ENCODE measurements at regions not wholly inside any gene's neighbourhood (a gene's known extent, or its start where the extent isn't known, plus 50 kb on each side); places are given as distances from the start of the nearest gene placed in this dataset.

DNA sequence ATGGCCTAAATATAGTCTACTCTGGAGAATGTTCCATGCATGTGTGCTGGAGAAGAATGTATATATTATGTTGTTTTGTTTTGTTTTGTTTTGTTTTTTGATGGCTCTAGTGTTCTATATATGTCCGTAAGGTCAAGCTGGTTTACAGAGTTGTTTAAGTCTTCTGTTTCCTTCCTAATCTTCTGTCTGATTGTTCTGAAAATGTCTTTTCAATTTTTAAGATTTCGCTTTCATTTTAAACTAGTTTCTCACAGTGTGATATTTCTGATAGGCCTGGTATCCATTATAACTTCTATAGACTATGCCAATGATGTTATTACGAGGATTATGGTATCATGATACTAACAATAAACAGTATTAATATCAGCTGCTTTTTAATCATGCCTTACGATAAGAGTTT lies 1126.3 kb upstream of the SORCS1 start:
- TF ChIP-seq EGR1 (IDR thresholded peaks at IDR 0.05) (no peak), YY1 (IDR thresholded peaks at IDR 0.05; ENCODE audit: low read depth) (no peak), NFIC (IDR thresholded peaks at IDR 0.05) (no peak), TEAD4 (IDR thresholded peaks at IDR 0.05) (no peak), TAF1 (IDR thresholded peaks at IDR 0.05; ENCODE audit: low read depth) (no peak), EP300 (IDR thresholded peaks at IDR 0.05; ENCODE audit: borderline replicate concordance) (no peak), ZBTB7A (IDR thresholded peaks at IDR 0.05; ENCODE audit: low read depth) (no peak)
- TF ChIP-seq, protein P1, sequence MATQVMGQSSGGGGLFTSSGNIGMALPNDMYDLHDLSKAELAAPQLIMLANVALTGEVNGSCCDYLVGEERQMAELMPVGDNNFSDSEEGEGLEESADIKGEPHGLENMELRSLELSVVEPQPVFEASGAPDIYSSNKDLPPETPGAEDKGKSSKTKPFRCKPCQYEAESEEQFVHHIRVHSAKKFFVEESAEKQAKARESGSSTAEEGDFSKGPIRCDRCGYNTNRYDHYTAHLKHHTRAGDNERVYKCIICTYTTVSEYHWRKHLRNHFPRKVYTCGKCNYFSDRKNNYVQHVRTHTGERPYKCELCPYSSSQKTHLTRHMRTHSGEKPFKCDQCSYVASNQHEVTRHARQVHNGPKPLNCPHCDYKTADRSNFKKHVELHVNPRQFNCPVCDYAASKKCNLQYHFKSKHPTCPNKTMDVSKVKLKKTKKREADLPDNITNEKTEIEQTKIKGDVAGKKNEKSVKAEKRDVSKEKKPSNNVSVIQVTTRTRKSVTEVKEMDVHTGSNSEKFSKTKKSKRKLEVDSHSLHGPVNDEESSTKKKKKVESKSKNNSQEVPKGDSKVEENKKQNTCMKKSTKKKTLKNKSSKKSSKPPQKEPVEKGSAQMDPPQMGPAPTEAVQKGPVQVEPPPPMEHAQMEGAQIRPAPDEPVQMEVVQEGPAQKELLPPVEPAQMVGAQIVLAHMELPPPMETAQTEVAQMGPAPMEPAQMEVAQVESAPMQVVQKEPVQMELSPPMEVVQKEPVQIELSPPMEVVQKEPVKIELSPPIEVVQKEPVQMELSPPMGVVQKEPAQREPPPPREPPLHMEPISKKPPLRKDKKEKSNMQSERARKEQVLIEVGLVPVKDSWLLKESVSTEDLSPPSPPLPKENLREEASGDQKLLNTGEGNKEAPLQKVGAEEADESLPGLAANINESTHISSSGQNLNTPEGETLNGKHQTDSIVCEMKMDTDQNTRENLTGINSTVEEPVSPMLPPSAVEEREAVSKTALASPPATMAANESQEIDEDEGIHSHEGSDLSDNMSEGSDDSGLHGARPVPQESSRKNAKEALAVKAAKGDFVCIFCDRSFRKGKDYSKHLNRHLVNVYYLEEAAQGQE (IDR thresholded peaks at IDR 0.05; ENCODE audit: low read depth), result no peak
- TF ChIP-seq, protein P2, sequence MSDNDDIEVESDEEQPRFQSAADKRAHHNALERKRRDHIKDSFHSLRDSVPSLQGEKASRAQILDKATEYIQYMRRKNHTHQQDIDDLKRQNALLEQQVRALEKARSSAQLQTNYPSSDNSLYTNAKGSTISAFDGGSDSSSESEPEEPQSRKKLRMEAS (IDR thresholded peaks at IDR 0.05), result no peak
- TF ChIP-seq, protein P3, sequence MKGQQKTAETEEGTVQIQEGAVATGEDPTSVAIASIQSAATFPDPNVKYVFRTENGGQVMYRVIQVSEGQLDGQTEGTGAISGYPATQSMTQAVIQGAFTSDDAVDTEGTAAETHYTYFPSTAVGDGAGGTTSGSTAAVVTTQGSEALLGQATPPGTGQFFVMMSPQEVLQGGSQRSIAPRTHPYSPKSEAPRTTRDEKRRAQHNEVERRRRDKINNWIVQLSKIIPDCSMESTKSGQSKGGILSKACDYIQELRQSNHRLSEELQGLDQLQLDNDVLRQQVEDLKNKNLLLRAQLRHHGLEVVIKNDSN (IDR thresholded peaks at IDR 0.05), result no peak

DNA sequence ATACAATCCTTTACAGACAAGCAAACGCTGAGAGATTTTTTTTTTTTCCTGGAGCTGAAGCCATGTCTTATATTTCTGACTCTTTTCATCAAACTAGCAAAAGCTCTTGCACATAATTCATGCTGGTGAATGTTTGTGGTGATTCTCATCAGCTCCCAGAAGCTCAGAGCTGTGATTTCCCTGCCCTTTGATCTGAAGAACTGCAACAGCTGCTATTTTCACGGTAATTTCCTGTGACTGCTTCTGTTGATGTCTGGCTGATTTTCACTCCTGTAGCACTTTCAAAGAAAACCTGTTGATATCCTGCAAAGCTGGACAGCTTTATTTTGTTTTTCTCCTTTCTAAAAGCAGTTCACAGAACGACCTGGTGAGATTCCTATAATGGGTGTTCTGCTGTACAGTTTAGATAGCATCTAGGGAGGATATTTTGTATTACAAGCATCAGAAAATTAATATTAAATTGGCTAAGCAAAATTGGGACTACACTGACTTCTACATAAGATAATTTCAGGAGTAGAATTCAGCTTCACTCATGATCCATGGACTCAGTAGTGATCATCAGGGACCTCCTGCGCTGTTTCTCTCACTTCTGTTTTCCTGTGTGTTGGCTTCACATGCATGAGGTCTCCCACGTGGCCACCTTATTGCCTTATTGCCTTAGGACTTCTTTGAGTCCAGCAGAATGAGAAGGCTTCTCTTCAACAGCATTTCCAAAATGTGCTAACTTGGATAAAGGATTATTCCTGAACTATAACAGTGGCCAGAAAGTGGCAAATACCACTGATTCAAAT lies 1111.6 kb upstream of the SORCS1 start:
- TF ChIP-seq RAD21 (IDR thresholded peaks at IDR 0.05; ENCODE audit: low read depth) (no peak), TEAD4 (IDR thresholded peaks at IDR 0.05) (no peak), FOXM1 (IDR thresholded peaks at IDR 0.05; ENCODE audit: borderline replicate concordance, low read depth) (no peak), CREB1 (IDR thresholded peaks at IDR 0.05; ENCODE audit: low read depth) (no peak)
- TF ChIP-seq, protein P2 (IDR thresholded peaks at IDR 0.05), result no peak

DNA sequence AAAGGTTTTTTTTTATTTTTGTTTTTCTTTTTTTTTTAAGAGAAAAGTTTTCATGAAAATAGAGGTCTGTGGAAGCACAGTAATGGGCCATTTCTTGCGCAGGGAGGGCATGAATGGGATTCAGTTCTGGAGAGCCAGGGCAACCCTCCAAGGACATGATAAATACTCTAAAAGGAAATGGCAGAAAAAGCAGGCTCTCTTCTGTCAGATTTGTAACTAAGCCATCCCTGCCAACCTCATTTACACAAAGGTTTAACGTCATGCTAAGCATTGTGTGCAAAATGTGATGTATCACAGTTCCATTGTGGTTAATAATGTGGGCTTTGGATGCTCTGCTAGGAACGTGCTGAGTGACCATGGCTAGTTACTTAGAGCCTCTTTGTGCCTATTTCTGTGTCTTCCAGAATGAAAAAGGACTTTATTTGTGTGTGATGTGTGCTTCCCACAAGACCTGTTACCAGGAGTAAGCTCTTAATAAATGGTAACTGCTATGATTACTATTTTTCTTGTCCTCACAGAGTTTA lies 1095.9 kb upstream of the SORCS1 start:
- TF ChIP-seq, protein P1 (IDR thresholded peaks at IDR 0.05; ENCODE audit: low read depth), result no peak
- no peak for TF ChIP-seq CEBPB (IDR thresholded peaks at IDR 0.05)
- no peak for TF ChIP-seq EGR1 (IDR thresholded peaks at IDR 0.05)

DNA sequence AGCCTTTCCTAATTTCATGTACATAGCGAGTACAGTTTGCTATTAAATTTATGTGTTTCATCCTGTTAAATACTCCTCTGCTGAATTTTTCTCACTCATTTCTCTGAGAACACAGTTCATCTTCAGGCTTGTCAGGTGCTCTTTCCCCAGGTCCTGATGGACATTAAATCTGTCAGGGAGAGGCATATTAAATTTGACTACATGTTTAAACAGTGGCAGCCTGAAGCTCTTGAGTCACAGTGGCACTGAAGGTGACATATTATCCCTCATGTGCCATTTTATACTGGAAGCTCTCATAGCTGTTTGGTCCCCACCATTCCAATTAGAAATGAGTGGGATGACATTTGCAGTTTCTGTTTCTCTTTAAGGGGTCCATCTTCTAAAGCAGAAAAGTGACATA lies 1089.6 kb upstream of the SORCS1 start:
- TF ChIP-seq TAF1 (IDR thresholded peaks at IDR 0.05; ENCODE audit: low read depth) (no peak), TCF12 (IDR thresholded peaks at IDR 0.05; ENCODE audit: low read depth) (no peak), NFIC (IDR thresholded peaks at IDR 0.05) (no peak), EP300 (IDR thresholded peaks at IDR 0.05; ENCODE audit: borderline replicate concordance) (no peak)

DNA sequence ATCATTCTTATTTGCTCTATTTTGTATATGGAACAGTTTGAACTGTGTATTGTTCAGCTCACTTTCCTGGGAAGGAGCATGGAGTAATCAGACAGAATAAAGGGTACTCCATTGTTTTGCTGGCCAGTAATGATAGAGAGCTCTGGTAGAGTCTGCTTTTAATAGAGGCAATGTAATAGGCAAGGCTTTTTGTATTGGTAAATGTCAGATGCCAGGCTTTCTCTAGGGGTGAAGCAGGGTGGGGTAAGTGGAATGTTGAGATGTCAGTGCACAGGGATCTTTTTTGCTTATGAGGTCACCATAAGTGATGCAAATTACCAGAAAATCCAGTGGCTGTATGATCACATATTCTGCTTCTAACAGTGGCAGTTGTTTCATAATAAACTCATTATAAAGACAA lies 1088.3 kb upstream of the SORCS1 start:
- TF ChIP-seq, protein P2 (IDR thresholded peaks at IDR 0.05), result no peak
- TF ChIP-seq EP300 (IDR thresholded peaks at IDR 0.05; ENCODE audit: borderline replicate concordance), result no peak
- TF ChIP-seq RAD21 (IDR thresholded peaks at IDR 0.05; ENCODE audit: low read depth), result no peak
- TF ChIP-seq CEBPB (IDR thresholded peaks at IDR 0.05), result no peak
- TF ChIP-seq, protein P3 (IDR thresholded peaks at IDR 0.05), result no peak
- TF ChIP-seq ZBTB7A (IDR thresholded peaks at IDR 0.05; ENCODE audit: low read depth), result no peak
- no peak for TF ChIP-seq YY1 (IDR thresholded peaks at IDR 0.05; ENCODE audit: low read depth)

DNA sequence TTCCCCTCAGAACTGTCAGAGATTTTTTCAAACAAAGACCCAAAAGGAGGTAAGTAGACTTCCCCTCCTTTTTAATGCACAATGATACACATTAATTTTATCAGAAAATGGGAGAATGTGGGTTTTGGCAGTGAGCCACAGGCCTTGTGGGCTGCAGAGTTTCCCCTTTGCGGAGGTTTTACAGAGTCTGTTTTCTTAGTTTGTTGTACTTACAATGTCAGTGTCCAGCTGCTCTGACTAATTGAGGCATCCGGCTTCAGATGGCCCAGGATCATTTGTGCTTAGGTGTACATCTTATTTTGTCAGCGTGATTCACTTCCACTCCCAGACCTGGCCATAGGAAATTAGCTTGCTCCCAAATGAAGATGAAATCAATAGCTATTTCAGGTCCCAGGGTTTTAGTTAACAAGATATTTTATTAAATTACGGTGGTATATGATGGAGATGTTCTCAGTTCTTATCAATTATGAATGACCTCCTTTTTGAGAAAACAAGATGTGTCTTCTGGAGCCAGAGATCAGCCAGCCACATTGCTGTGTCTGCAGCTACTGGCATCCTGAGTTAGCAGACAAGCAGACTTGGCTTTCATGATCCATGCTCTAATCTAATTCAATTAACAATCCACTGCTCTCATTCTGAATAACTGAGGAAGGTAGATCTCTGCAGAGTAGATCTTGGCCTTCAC lies 1086.6 kb upstream of the SORCS1 start:
- no peak for TF ChIP-seq YY1 (IDR thresholded peaks at IDR 0.05; ENCODE audit: low read depth)
- TF ChIP-seq, protein P1 (IDR thresholded peaks at IDR 0.05; ENCODE audit: low read depth), result no peak
- TF ChIP-seq, protein P3 (IDR thresholded peaks at IDR 0.05), result no peak
- TF ChIP-seq EP300 (IDR thresholded peaks at IDR 0.05; ENCODE audit: borderline replicate concordance), result no peak
- TF ChIP-seq TEAD4 (IDR thresholded peaks at IDR 0.05), result no peak
- TF ChIP-seq ZBTB7A (IDR thresholded peaks at IDR 0.05; ENCODE audit: low read depth), result no peak
- TF ChIP-seq FOXM1 (IDR thresholded peaks at IDR 0.05; ENCODE audit: borderline replicate concordance, low read depth), result no peak
- no peak for TF ChIP-seq EGR1 (IDR thresholded peaks at IDR 0.05)
- TF ChIP-seq, protein P2 (IDR thresholded peaks at IDR 0.05), result no peak
- no peak for TF ChIP-seq CEBPB (IDR thresholded peaks at IDR 0.05)
- no peak for TF ChIP-seq RAD21 (IDR thresholded peaks at IDR 0.05; ENCODE audit: low read depth)
- TF ChIP-seq TCF12 (IDR thresholded peaks at IDR 0.05; ENCODE audit: low read depth), result no peak
- TF ChIP-seq CREB1 (IDR thresholded peaks at IDR 0.05; ENCODE audit: low read depth), result no peak
- no peak for TF ChIP-seq TAF1 (IDR thresholded peaks at IDR 0.05; ENCODE audit: low read depth)
- no peak for TF ChIP-seq NFIC (IDR thresholded peaks at IDR 0.05)

Data from Ishikawa (cell line).